Left ventricle myocardium inferior (tissue), 1 donor: ENCODE measurements at regions not wholly inside any gene's neighbourhood (a gene's known extent, or its start where the extent isn't known, plus 50 kb on each side); places are given as distances from the start of the nearest gene placed in this dataset.
A peak's percentile ranks its signal among the peaks of the same experiment; 100 is the strongest.

Experiments
- DNase-seq: peaks from one replicate; pipeline ENCODE4 v3.0.0-alpha.2; 2020
- H3K27ac ChIP-seq: fragments of 200-600 bp; replicated peaks from 2 replicates; pipeline ENCODE4 v1.8.0; 2021
- H3K27me3 ChIP-seq: fragments of 200-600 bp; 2 replicates; pipeline ENCODE4 v1.8.0; 2021; ENCODE audit warnings: low read depth
- H3K36me3 ChIP-seq: fragments of 200-600 bp; 2 replicates; pipeline ENCODE4 v1.8.0; 2021
- H3K4me1 ChIP-seq: fragments of 200-600 bp; 2 replicates; pipeline ENCODE4 v1.8.0; 2021
- H3K4me3 ChIP-seq: fragments of 200-600 bp; 2 replicates; pipeline ENCODE4 v1.8.0; 2021; ENCODE audit warnings: mild to moderate bottlenecking, moderate library complexity
- H3K9me3 ChIP-seq: fragments of 200-600 bp; replicated peaks from 2 replicates; pipeline ENCODE4 v1.8.0; 2021
- intact Hi-C: fragments of 100-400 bp; cut with micrococcal nuclease; formaldehyde crosslinking; loops from one replicate; pipeline ENCODE4 v1.11.0; 2022
- TF ChIP-seq, protein P1 (sequence below): fragments of 200-600 bp; IDR thresholded peaks from 2 replicates; pipeline ENCODE4 v1.8.0; 2021; ENCODE audit warnings: antibody characterized with exemption, mild to moderate bottlenecking, borderline replicate concordance
- donor health status: DM: no; HTN: yes; CAD: no; lungs with severe emphysema.

GRCh38 chr2:235170016-235170415 lies 218.2 kb downstream of the SH3BP4 start:
- Histone ChIP-seq H3K4me1 (peaks cover 19% of the 10 kb centered on the region), H3K4me3 (no peak overlapping the region), H3K27me3 (peaks cover 24% of the 10 kb centered on the region), H3K36me3 (no peaks in the 10 kb centered on the region), H3K27ac (no peak overlapping the region), H3K9me3 (no peaks in the 10 kb centered on the region)
- TF ChIP-seq, protein P1, sequence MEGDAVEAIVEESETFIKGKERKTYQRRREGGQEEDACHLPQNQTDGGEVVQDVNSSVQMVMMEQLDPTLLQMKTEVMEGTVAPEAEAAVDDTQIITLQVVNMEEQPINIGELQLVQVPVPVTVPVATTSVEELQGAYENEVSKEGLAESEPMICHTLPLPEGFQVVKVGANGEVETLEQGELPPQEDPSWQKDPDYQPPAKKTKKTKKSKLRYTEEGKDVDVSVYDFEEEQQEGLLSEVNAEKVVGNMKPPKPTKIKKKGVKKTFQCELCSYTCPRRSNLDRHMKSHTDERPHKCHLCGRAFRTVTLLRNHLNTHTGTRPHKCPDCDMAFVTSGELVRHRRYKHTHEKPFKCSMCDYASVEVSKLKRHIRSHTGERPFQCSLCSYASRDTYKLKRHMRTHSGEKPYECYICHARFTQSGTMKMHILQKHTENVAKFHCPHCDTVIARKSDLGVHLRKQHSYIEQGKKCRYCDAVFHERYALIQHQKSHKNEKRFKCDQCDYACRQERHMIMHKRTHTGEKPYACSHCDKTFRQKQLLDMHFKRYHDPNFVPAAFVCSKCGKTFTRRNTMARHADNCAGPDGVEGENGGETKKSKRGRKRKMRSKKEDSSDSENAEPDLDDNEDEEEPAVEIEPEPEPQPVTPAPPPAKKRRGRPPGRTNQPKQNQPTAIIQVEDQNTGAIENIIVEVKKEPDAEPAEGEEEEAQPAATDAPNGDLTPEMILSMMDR = no peak
- intact Hi-C loops = no loop called here
- no peak for DNase-seq

DNA sequence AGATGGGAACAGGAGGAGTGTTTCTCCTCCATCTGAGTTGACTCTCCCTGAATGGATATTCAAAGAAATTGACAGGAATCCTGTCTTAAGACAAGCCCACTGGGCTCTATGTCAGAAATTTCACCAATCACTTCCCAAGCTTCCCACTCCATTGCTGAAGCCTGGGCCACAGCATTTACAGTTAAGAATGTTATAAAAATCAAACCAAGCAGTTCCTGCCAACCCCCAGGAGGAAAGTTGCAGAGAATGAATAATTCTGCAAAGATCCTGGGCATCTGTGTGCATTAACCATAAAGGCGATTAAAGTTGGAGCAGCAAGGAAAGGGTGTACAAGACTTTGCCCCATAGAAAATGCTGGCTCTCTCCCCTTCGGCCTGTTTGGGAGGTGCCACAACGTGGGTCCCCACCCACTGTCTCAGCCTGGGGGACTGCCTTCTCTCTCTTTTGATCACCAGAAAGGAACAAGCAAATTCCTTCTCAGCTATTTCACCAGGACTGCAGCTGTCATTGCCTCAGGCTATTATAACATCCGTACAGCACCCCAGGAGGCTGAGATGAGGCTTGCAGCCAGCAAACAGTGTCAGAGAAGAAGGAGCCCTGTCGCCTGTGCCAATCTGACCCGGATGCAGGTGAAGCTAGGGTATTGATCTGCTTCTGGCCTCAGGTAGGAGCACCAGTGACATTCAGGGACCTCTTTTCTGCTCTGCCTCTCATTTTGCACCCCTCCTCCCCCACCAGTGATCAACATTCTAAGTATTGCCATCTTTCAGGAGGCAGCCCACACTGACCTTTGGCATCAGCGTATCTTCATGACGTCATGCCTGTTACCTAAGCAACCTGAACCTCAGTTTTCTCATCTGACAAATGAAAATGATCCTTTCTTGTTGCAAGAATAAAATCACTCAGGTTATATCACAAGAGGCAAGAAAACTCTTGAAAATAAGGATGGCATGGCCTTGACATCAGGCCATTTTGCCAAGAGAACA lies 219.0 kb downstream of the SH3BP4 start:
- Histone ChIP-seq H3K27ac (no peak overlapping the region), H3K36me3 (no peaks in the 10 kb centered on the region), H3K4me3 (no peak overlapping the region), H3K27me3 (peaks cover 20% of the 10 kb centered on the region), H3K9me3 (no peaks in the 10 kb centered on the region), H3K4me1 (peaks cover 19% of the 10 kb centered on the region)
- DNase-seq = no peak
- TF ChIP-seq, protein P1 = peak; percentile 17
- intact Hi-C loops = no loop called here

- no peaks in the 10 kb centered on the region for H3K9me3 ChIP-seq
- H3K27me3 ChIP-seq = peaks cover 24% of the 10 kb centered on the region
- no peak for DNase-seq
- no peak overlapping the region for H3K4me3 ChIP-seq
- no peak overlapping the region for H3K27ac ChIP-seq
- H3K36me3 ChIP-seq = no peaks in the 10 kb centered on the region
- H3K4me1 ChIP-seq = peaks cover 19% of the 10 kb centered on the region
- TF ChIP-seq, protein P1 = no peak
- intact Hi-C loops = no loop called here
These were observed 219.8 kb downstream of the SH3BP4 start for GRCh38 chr2:235171550-235172031.

- H3K4me1 ChIP-seq = no peaks in the 10 kb centered on the region
- no peaks in the 10 kb centered on the region for H3K36me3 ChIP-seq
- no peak overlapping the region for H3K27ac ChIP-seq
- intact Hi-C loops = no loop called here
- no peak overlapping the region for H3K4me3 ChIP-seq
- H3K27me3 ChIP-seq = peaks cover 79% of the 10 kb centered on the region
- TF ChIP-seq, protein P1 = no peak
- no peak for DNase-seq
- H3K9me3 ChIP-seq = no peaks in the 10 kb centered on the region
These were observed 228.8 kb downstream of the SH3BP4 start for GRCh38 chr2:235180642-235181041.

DNA sequence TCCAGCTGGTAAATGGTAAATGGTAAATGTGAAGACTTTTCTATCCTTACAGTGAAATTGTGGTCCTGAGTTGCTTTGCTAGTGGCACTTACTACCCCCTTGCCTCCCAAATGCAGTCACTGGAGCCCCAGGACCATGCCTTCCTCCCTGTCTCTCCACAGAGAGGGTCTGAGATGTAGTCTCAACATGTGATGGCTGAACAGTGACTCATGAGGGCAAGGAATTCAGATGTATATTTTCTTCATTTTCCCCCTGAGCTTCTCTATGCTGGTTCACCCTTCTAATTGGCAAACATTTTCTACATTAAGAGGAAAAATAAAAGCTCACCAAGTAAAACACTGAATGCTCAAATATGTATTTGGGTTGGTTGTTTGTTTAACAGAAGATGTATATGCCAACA lies 232.0 kb downstream of the SH3BP4 start:
- Histone ChIP-seq H3K36me3 (no peaks in the 10 kb centered on the region), H3K9me3 (peaks cover 5% of the 10 kb centered on the region), H3K27ac (no peak overlapping the region), H3K4me3 (no peak overlapping the region), H3K27me3 (peaks cover 82% of the 10 kb centered on the region), H3K4me1 (no peaks in the 10 kb centered on the region)
- TF ChIP-seq, protein P1 = no peak
- intact Hi-C loops = no loop called here
- DNase-seq = no peak
